Breast epithelium (tissue), 3 donors: ENCODE measurements at regions not wholly inside any gene's neighbourhood (a gene's known extent, or its start where the extent isn't known, plus 50 kb on each side); places are given as distances from the start of the nearest gene placed in this dataset.

Experiments
- CTCF ChIP-seq, 3 donors: fragments of 450-650 bp; IDR thresholded peaks; one replicate each; pipeline ENCODE4 v1.5.1; 2016 to 2017; ENCODE audit warnings: antibody characterized with exemption in 3 of 3, mild to moderate bottlenecking in 3 of 3, moderate library complexity in 3 of 3
- POLR2AphosphoS5 ChIP-seq, 3 donors: sonication (generic); formaldehyde crosslinking; IDR thresholded peaks; one replicate each; pipeline ENCODE4 v1.6.1; 2017; ENCODE audit warnings: antibody characterized with exemption in 3 of 3

GRCh38 chr3:1456781-1457311, 364.0 kb downstream of the CNTN6 start:
- TF ChIP-seq CTCF (IDR thresholded peaks at IDR 0.05) (no peak), POLR2AphosphoS5 (IDR thresholded peaks at IDR 0.05) (no peak)
